OCI-LY3 (cell line): ENCODE measurements at regions not wholly inside any gene's neighbourhood (a gene's known extent, or its start where the extent isn't known, plus 50 kb on each side); places are given as distances from the start of the nearest gene placed in this dataset.

Experiments
- EZH2phosphoT487 ChIP-seq: fragments of 200-600 bp; shearing (Covaris generic); IDR thresholded peaks from 2 replicates; pipeline ENCODE4 v1.6.1; 2018; ENCODE audit warnings: antibody characterized with exemption, mixed run types, low read depth
- TF ChIP-seq, protein P1 (sequence below): fragments of 200-600, 300-600 bp; sonication (generic); IDR thresholded peaks from 2 replicates; pipeline ENCODE4 v1.5.1; 2014; ENCODE audit warnings: antibody characterized with exemption, low read length, low read depth

DNA sequence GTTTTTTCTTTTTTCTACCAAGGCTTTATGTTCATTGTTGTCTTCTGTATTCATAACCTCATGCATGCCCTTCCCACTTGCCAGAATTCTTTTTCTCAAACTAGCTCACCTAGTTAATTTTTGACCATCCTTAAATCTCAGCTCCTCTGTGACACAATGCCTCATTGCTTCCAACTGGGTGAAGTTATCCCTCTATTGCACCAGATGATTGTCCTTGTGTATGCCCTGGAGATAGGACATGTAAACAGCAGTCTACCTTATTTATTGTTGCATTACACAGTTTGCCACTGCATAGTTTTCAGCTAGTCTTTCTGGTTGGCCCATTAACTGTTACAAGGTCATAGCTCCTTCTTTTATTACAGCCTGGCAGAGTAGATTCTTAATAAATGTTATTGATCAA is 763.1 kb upstream of the COBL start:
- TF ChIP-seq, protein P1, sequence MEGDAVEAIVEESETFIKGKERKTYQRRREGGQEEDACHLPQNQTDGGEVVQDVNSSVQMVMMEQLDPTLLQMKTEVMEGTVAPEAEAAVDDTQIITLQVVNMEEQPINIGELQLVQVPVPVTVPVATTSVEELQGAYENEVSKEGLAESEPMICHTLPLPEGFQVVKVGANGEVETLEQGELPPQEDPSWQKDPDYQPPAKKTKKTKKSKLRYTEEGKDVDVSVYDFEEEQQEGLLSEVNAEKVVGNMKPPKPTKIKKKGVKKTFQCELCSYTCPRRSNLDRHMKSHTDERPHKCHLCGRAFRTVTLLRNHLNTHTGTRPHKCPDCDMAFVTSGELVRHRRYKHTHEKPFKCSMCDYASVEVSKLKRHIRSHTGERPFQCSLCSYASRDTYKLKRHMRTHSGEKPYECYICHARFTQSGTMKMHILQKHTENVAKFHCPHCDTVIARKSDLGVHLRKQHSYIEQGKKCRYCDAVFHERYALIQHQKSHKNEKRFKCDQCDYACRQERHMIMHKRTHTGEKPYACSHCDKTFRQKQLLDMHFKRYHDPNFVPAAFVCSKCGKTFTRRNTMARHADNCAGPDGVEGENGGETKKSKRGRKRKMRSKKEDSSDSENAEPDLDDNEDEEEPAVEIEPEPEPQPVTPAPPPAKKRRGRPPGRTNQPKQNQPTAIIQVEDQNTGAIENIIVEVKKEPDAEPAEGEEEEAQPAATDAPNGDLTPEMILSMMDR: no peak
- TF ChIP-seq EZH2phosphoT487: no peak
